CD4-positive, alpha-beta T cell (primary cell): ENCODE measurements at regions not wholly inside any gene's neighbourhood (a gene's known extent, or its start where the extent isn't known, plus 50 kb on each side); places are given as distances from the start of the nearest gene placed in this dataset.
"Not testable (repeated sequence)": the region's sequence is repeated elsewhere in the genome, so short reads cannot be mapped to it uniquely, and the experiment has no call there.

Experiments used
- ATAC-seq: fragments of 200-7000 bp; cut with Tn5 transposase; one replicate; pipeline ENCODE4 v1.10.0; 2022; ENCODE audit warnings: mild to moderate bottlenecking; ENCODE audit not compliant: poor library complexity
- CTCF ChIA-PET: fragments of 350-600 bp; sonication (Branson Sonifier 250); formaldehyde crosslinking; loops from one replicate; lab custom pipeline; 2021; ENCODE audit warnings: antibody characterized with exemption, inconsistent platforms; lab: Charles Lee
- POLR2A ChIA-PET: fragments of 350-600 bp; sonication (Branson Sonifier 250); formaldehyde crosslinking; loops from one replicate; lab custom pipeline; 2021; ENCODE audit warnings: antibody characterized with exemption, inconsistent platforms; lab: Charles Lee
- DNase-seq, 14 experiments: peaks; one replicate each; pipeline ENCODE4 v3.0.0-alpha.2; 2013 to 2020; ENCODE audit warnings: mixed read lengths in 2 of 14
- H3K27ac ChIP-seq, 2 donors: one replicate each; pipeline versions ENCODE4 v1.5.1 to v1.7.0; 2013; ENCODE audit warnings: low read length in 2 of 2, low read depth in 1 of 2, mild to moderate bottlenecking in 1 of 2
- H3K27me3 ChIP-seq, 2 experiments: 1 replicate in 1 of 2; 2 replicates in 1 of 2; pipeline versions ENCODE4 v1.6.1 to v1.7.0; 2013; ENCODE audit warnings: low read length in 2 of 2, control low read depth in 1 of 2, mild to moderate bottlenecking in 1 of 2, moderate library complexity in 1 of 2; ENCODE audit not compliant: insufficient read depth in 2 of 2, control insufficient read depth in 1 of 2
- H3K36me3 ChIP-seq: one replicate; pipeline ENCODE4 v1.6.1; 2013; ENCODE audit warnings: low read length, control low read depth; ENCODE audit not compliant: insufficient read depth
- H3K4me1 ChIP-seq: one replicate; pipeline ENCODE4 v1.6.1; 2013; ENCODE audit warnings: low read length, control low read depth; ENCODE audit not compliant: insufficient read depth
- H3K4me3 ChIP-seq: one replicate; pipeline ENCODE4 v1.5.1; 2013; ENCODE audit warnings: mild to moderate bottlenecking, low read length, moderate library complexity
- H3K9me3 ChIP-seq, 2 experiments: 1 replicate in 1 of 2; 2 replicates in 1 of 2; pipeline versions ENCODE4 v1.6.1 to v1.7.0; 2013; ENCODE audit warnings: low read length in 2 of 2, mild to moderate bottlenecking in 2 of 2, control low read depth in 1 of 2, moderate library complexity in 1 of 2; ENCODE audit not compliant: control insufficient read depth in 1 of 2, insufficient read depth in 1 of 2
- H3K27ac Mint-ChIP-seq: one replicate; pipeline ENCODE4 v1.8.0; 2020; ENCODE audit warnings: mixed read lengths
- H3K27me3 Mint-ChIP-seq: one replicate; pipeline ENCODE4 v1.8.0; 2021; ENCODE audit warnings: mixed read lengths
- H3K36me3 Mint-ChIP-seq: one replicate; pipeline ENCODE4 v1.8.0; 2021; ENCODE audit warnings: low read depth, mixed read lengths
- H3K4me1 Mint-ChIP-seq: one replicate; pipeline ENCODE4 v1.8.0; 2021; ENCODE audit warnings: low read depth, mixed read lengths
- H3K4me3 Mint-ChIP-seq: one replicate; pipeline ENCODE4 v1.8.0; 2020; ENCODE audit warnings: mild to moderate bottlenecking, mixed read lengths
- H3K9me3 Mint-ChIP-seq: one replicate; pipeline ENCODE4 v1.8.0; 2020; ENCODE audit warnings: mixed read lengths
- CTCF ChIP-seq: fragments of 200-600 bp; IDR thresholded peaks from one replicate; pipeline ENCODE4 v1.8.0; 2022; ENCODE audit warnings: antibody characterized with exemption, mild to moderate bottlenecking
- intact Hi-C, 2 experiments: fragments of 100-400 bp; cut with DNase I in 1 of 2; cut with micrococcal nuclease in 1 of 2; formaldehyde crosslinking; loops; one replicate each; pipeline versions ENCODE4 v1.15.1 to v1.9.0; 2023 to 2025; cut with DNase I, micrococcal nuclease

- Mint-ChIP-seq H3K4me1 (no peaks in the 10 kb centered on the region), H3K27ac (no peak overlapping the region), H3K9me3 (no peaks in the 10 kb centered on the region), H3K27me3 (no peaks in the 10 kb centered on the region), H3K36me3 (no peaks in the 10 kb centered on the region), H3K4me3 (no peak overlapping the region)
- ATAC-seq = no peak
- ChIA-PET POLR2A (no interaction called here), CTCF (no interaction called here)
- Histone ChIP-seq H3K27ac (no peak overlapping the region), H3K27me3 (no peaks in the 10 kb centered on the region), H3K36me3 (no peaks in the 10 kb centered on the region), H3K9me3 (no peaks in the 10 kb centered on the region), H3K4me1 (no peaks in the 10 kb centered on the region), H3K4me3 (no peak overlapping the region)
- no peak for DNase-seq
- no peak for TF ChIP-seq CTCF
- intact Hi-C loops = no loop called here
Observed at GRCh38 chr2:23053601-23054000, 331.4 kb upstream of the KLHL29 start.

DNA sequence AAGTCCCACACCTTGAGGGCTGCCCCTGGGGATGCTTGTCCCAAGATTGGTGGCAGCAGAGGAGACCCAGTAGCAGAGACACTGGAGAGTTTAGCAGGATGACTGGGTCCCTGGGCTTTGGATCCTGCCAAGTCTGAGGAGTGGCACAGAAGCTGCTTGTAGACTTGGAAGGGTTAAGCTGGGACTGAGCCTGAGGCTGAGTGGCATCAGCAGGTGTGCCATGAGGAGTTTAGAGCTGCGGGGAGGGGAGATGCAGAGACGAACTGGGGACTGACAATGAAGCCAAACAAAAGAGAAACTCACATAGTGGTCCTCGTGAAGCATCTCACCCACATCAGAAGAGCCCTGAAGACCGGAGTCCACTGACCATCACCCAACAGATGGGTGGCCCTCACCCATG lies 329.7 kb upstream of the KLHL29 start:
- ATAC-seq = no peak
- Histone ChIP-seq H3K36me3 (no peaks in the 10 kb centered on the region), H3K4me3 (no peak overlapping the region), H3K27me3 (no peaks in the 10 kb centered on the region), H3K27ac (no peak overlapping the region), H3K4me1 (no peaks in the 10 kb centered on the region), H3K9me3 (no peaks in the 10 kb centered on the region)
- ChIA-PET CTCF (no interaction called here), POLR2A (no interaction called here)
- Mint-ChIP-seq H3K36me3 (no peaks in the 10 kb centered on the region), H3K4me1 (no peaks in the 10 kb centered on the region), H3K27ac (no peak overlapping the region), H3K27me3 (no peaks in the 10 kb centered on the region), H3K9me3 (no peaks in the 10 kb centered on the region), H3K4me3 (no peak overlapping the region)
- DNase-seq = no peak
- no peak for TF ChIP-seq CTCF
- intact Hi-C loops = no loop called here

- intact Hi-C loops, H3K4me3 Mint-ChIP-seq, H3K27ac Mint-ChIP-seq, H3K9me3 ChIP-seq, DNase-seq, H3K4me1 ChIP-seq, H3K27me3 Mint-ChIP-seq, H3K27ac ChIP-seq, CTCF ChIA-PET, H3K9me3 Mint-ChIP-seq, H3K4me1 Mint-ChIP-seq, ATAC-seq, H3K36me3 Mint-ChIP-seq, POLR2A ChIA-PET, H3K36me3 ChIP-seq, H3K27me3 ChIP-seq, H3K4me3 ChIP-seq: not testable (repeated sequence)
Observed at GRCh38 chr2:23056846-23057245, 328.1 kb upstream of the KLHL29 start.

DNA sequence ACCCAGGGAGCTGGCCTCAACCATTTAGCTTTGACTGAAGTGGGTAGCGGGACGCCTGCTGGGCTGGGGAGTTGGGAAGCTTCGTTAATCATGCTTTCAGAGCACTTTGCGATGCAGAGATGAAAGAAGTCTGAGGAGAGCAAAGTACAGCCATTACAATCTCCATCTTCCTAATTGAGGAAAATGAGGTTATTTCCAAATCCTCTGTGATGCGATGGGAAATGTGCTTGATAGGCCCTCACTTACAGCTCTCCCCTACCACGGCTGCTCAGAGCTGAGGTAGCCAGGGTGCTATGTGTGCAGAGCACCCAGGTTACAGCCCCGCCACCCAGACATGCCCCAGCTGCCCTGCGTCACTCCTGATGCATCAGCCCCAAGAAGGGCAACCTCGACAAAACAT lies 326.5 kb upstream of the KLHL29 start:
- no peak for TF ChIP-seq CTCF
- Histone ChIP-seq H3K27me3 (no peaks in the 10 kb centered on the region), H3K27ac (no peak overlapping the region), H3K36me3 (no peaks in the 10 kb centered on the region), H3K9me3 (peaks cover 0 to 7% of the 10 kb centered on the region in 2 experiments), H3K4me1 (no peaks in the 10 kb centered on the region), H3K4me3 (no peak overlapping the region)
- POLR2A ChIA-PET = no interaction called here
- no peak overlapping the region for H3K27ac Mint-ChIP-seq
- H3K9me3 Mint-ChIP-seq = no peaks in the 10 kb centered on the region
- ATAC-seq = no peak
- no peak for DNase-seq
- H3K4me3 Mint-ChIP-seq = no peak overlapping the region
- no peaks in the 10 kb centered on the region for H3K36me3 Mint-ChIP-seq
- no peaks in the 10 kb centered on the region for H3K4me1 Mint-ChIP-seq
- H3K27me3 Mint-ChIP-seq = no peaks in the 10 kb centered on the region
- intact Hi-C loops = no loop called here
- CTCF ChIA-PET = no interaction called here
